GM12864 (cell line): ENCODE measurements at regions not wholly inside any gene's neighbourhood (a gene's known extent, or its start where the extent isn't known, plus 50 kb on each side); places are given as distances from the start of the nearest gene placed in this dataset.
"Not testable (repeated sequence)": the region's sequence is repeated elsewhere in the genome, so short reads cannot be mapped to it uniquely, and the experiment has no call there.

Source experiments
- DNase-seq: peaks from one replicate; pipeline ENCODE4 v3.0.0-alpha.2; 2011; ENCODE audit warnings: low read depth
- H3K4me3 ChIP-seq: 2 replicates; pipeline ENCODE4 v1.5.1; 2011; ENCODE audit warnings: mild to moderate bottlenecking, low read depth, low read length, control low read depth
- CTCF ChIP-seq: IDR thresholded peaks from 2 replicates; pipeline ENCODE4 v1.5.1; 2011; ENCODE audit warnings: low read depth, mild to moderate bottlenecking, moderate library complexity, low read length, control low read depth, inconsistent platforms; ENCODE audit errors: missing control alignments

GRCh38 chr15:66630801-66631351 lies 65.1 kb upstream of the LCTL start:
- DNase-seq: no peak
- no peak for TF ChIP-seq CTCF
- H3K4me3 ChIP-seq: no peak overlapping the region

GRCh38 chr15:66631616-66632263 lies 65.9 kb upstream of the LCTL start:
- TF ChIP-seq CTCF: no peak
- H3K4me3 ChIP-seq: no peak overlapping the region
- DNase-seq: no peak

GRCh38 chr15:66633041-66633937 lies 67.5 kb upstream of the LCTL start:
- DNase-seq: no peak
- H3K4me3 ChIP-seq: no peak overlapping the region
- no peak for TF ChIP-seq CTCF

GRCh38 chr15:66633938-66634250 lies 68.1 kb upstream of the LCTL start:
- no peak overlapping the region for H3K4me3 ChIP-seq
- TF ChIP-seq CTCF: no peak
- no peak for DNase-seq

GRCh38 chr15:66634540-66634939 lies 67.5 kb upstream of the SMAD6 start:
- TF ChIP-seq CTCF: no peak
- H3K4me3 ChIP-seq: no peak overlapping the region
- DNase-seq: no peak

- no peak for DNase-seq
- no peak for TF ChIP-seq CTCF
- no peak overlapping the region for H3K4me3 ChIP-seq
Observed at GRCh38 chr15:66635006-66635405, 67.0 kb upstream of the SMAD6 start.

- H3K4me3 ChIP-seq: no peak overlapping the region
Observed at GRCh38 chr15:66635817-66636216, 66.2 kb upstream of the SMAD6 start.

GRCh38 chr15:66637044-66637443 lies 65.0 kb upstream of the SMAD6 start:
- DNase-seq, H3K4me3 ChIP-seq: not testable (repeated sequence)

More at GRCh38 chr15:66635817-66636216, 66.2 kb upstream of the SMAD6 start:
- TF ChIP-seq CTCF: no peak
- DNase-seq: no peak
